Kidney (tissue), 13 donors: ENCODE measurements at regions not wholly inside any gene's neighbourhood (a gene's known extent, or its start where the extent isn't known, plus 50 kb on each side); places are given as distances from the start of the nearest gene placed in this dataset.

Source experiments
- DNase-seq, 5 donors: peaks; one replicate each; pipeline ENCODE4 v3.0.0-alpha.2; 2013 to 2020
- FAIRE-seq: peaks from 2 replicates; lab custom pipeline; 2012; peaks lifted over from hg19 to GRCh38; lab: Jason Lieb, UNC
- H3K27ac ChIP-seq, 2 donors: one replicate each; pipeline ENCODE4 v1.7.0; 2013; ENCODE audit warnings: low read depth in 2 of 2, low read length in 2 of 2, inconsistent platforms in 1 of 2
- H3K27me3 ChIP-seq: one replicate; pipeline ENCODE4 v1.7.1; 2013; ENCODE audit warnings: low read length, inconsistent platforms; ENCODE audit not compliant: control insufficient read depth, insufficient read depth
- H3K36me3 ChIP-seq, 3 donors: one replicate each; pipeline versions ENCODE4 v1.7.0 to v1.7.1; 2013; ENCODE audit warnings: low read length in 3 of 3, control low read depth in 1 of 3, inconsistent platforms in 1 of 3; ENCODE audit not compliant: insufficient read depth in 3 of 3, control insufficient read depth in 2 of 3
- H3K4me1 ChIP-seq, 3 donors: one replicate each; pipeline versions ENCODE4 v1.7.0 to v1.7.1; 2013; ENCODE audit warnings: low read length in 3 of 3, inconsistent platforms in 1 of 3, low read depth in 1 of 3; ENCODE audit not compliant: control insufficient read depth in 2 of 3, insufficient read depth in 2 of 3
- H3K4me3 ChIP-seq, 3 donors: one replicate each; pipeline versions ENCODE4 v1.7.0 to v1.8.1; 2013; ENCODE audit warnings: low read length in 3 of 3, control low read depth in 1 of 3, inconsistent platforms in 1 of 3
- H3K9ac ChIP-seq, 3 donors: one replicate each; pipeline versions ENCODE4 v1.7.0 to v1.7.1; 2013; ENCODE audit warnings: low read length in 3 of 3, control low read depth in 1 of 3, inconsistent platforms in 1 of 3
- H3K9me3 ChIP-seq, 3 donors: one replicate each; pipeline versions ENCODE4 v1.7.0 to v1.7.1; 2013; ENCODE audit warnings: low read length in 3 of 3, control low read depth in 1 of 3, inconsistent platforms in 1 of 3; ENCODE audit not compliant: control insufficient read depth in 2 of 3, insufficient read depth in 1 of 3
- CTCF ChIP-seq: IDR thresholded peaks from 3 replicates; pipeline ENCODE4 v1.5.1; 2012; ENCODE audit warnings: mild to moderate bottlenecking, moderate library complexity, borderline replicate concordance; ENCODE audit not compliant: insufficient read depth; ENCODE audit errors: extremely low read depth
- intact Hi-C: fragments of 100-400 bp; cut with DNase I; formaldehyde crosslinking; loops from one replicate; pipeline ENCODE4 v1.11.1; 2022
- donor health status: control.
- donor health status: control.
- donor health status: control.
- donor health status: control.
- donor health status: control.
- donor health status: DM: yes; HTN: yes; CAD: no.
- donor health status: Normal renal cell carcinoma (clear cell type).

DNA sequence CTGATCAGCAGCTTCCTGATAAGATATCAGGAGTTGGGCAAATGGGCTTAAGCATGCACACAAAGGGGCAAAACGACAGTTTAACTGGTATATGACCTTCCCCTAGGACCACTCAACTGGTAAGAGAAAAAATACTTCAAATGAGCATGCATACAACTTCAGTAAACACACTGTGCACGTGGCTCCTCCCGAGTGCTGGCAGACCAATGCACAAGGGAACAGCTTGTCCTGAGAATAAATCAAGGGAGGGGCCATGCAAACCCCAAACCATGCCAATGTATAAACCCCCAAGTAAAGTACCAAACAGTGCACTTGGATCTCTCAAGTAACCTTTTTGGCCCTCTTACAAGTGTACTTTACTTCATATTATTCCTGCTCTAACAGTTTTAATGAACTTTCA is 293.3 kb upstream of the TBX22 start:
- intact Hi-C loops = no loop called here
- H3K9ac ChIP-seq = no peak overlapping the region
- DNase-seq (no peak), FAIRE-seq (no peak)
- H3K27ac ChIP-seq = no peak overlapping the region
- no peaks in the 10 kb centered on the region for H3K9me3 ChIP-seq
- no peak for TF ChIP-seq CTCF
- H3K4me3 ChIP-seq = no peak overlapping the region
- no peaks in the 10 kb centered on the region for H3K4me1 ChIP-seq
- H3K36me3 ChIP-seq = no peaks in the 10 kb centered on the region
- no peaks in the 10 kb centered on the region for H3K27me3 ChIP-seq

DNA sequence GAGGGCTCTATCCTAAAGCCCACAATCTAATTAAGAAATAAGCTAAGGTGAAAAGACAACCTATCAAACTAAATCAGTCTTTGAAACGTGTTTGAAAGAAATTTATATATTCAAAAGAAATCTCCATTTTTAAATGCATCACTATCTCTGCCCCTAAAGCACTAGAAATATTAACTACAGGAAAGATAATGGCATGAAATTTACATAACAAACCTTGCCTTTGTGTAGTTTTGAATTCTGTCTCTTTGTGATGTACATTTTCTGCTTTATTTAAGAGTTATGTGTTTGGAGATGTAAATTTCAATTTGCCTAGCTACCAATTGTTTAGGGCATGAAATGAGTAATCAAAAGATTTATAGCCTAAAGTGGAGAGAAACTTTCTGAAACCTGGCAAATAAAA is 286.1 kb upstream of the TBX22 start:
- peak; percentile 6 for FAIRE-seq

More for the DNA sequence above, 286.1 kb upstream of the TBX22 start:
- Histone ChIP-seq H3K9ac (no peak overlapping the region), H3K36me3 (no peaks in the 10 kb centered on the region), H3K27me3 (no peaks in the 10 kb centered on the region), H3K4me1 (no peaks in the 10 kb centered on the region), H3K27ac (no peak overlapping the region), H3K9me3 (no peaks in the 10 kb centered on the region), H3K4me3 (no peak overlapping the region)
- intact Hi-C loops = no loop called here
- no peak for TF ChIP-seq CTCF
- no peak for DNase-seq
